GM23338 (cell line): ENCODE measurements at regions not wholly inside any gene's neighbourhood (a gene's known extent, or its start where the extent isn't known, plus 50 kb on each side); places are given as distances from the start of the nearest gene placed in this dataset.

Experiments used
- ATAC-seq: fragments of 200-7000 bp; cut with Tn5 transposase; 3 replicates; pipeline ENCODE4 v1.9.1; 2020
- DNase-seq: peaks from one replicate; pipeline ENCODE4 v3.0.0-alpha.2; 2015; ENCODE audit warnings: low spot score
- H2AFZ ChIP-seq: fragments of 200-600 bp; sonication (generic); 2 replicates; pipeline ENCODE4 v1.8.0; 2016; ENCODE audit warnings: antibody characterized with exemption, mild to moderate bottlenecking, moderate library complexity
- H3F3A ChIP-seq: fragments of 200-600 bp; sonication (generic); replicated peaks from 2 replicates; pipeline ENCODE4 v1.8.0; 2017; ENCODE audit warnings: antibody characterized with exemption, mixed run types, low read depth
- H3K27ac ChIP-seq: fragments of 200-600 bp; sonication (generic); 2 replicates; pipeline ENCODE4 v1.6.1; 2016; ENCODE audit warnings: low read depth
- H3K27me3 ChIP-seq: fragments of 200-600 bp; sonication (generic); 2 replicates; pipeline ENCODE4 v1.8.0; 2016; ENCODE audit warnings: mild to moderate bottlenecking, mixed run types, moderate library complexity; ENCODE audit not compliant: insufficient read depth
- H3K36me3 ChIP-seq: fragments of 200-600 bp; sonication (generic); 2 replicates; pipeline ENCODE4 v1.8.0; 2016; ENCODE audit warnings: mild to moderate bottlenecking; ENCODE audit not compliant: insufficient read depth
- H3K4me1 ChIP-seq: fragments of 200-600 bp; sonication (generic); 2 replicates; pipeline ENCODE4 v1.8.0; 2016; ENCODE audit warnings: mild to moderate bottlenecking, moderate library complexity; ENCODE audit not compliant: insufficient read depth
- H3K4me2 ChIP-seq: fragments of 200-600 bp; sonication (generic); 2 replicates; pipeline ENCODE4 v1.7.1; 2017; ENCODE audit warnings: mixed run types
- H3K4me3 ChIP-seq: fragments of 200-600 bp; sonication (generic); 2 replicates; pipeline ENCODE4 v1.6.1; 2016; ENCODE audit warnings: mixed run types
- H3K79me2 ChIP-seq: fragments of 200-600 bp; sonication (generic); replicated peaks from 2 replicates; pipeline ENCODE4 v1.8.0; 2017; ENCODE audit warnings: mild to moderate bottlenecking; ENCODE audit not compliant: insufficient read depth
- H3K9me2 ChIP-seq: fragments of 200-600 bp; sonication (generic); 2 replicates; pipeline ENCODE4 v1.8.0; 2017; ENCODE audit not compliant: insufficient read depth
- H4K20me1 ChIP-seq: fragments of 200-600 bp; sonication (generic); replicated peaks from 2 replicates; pipeline ENCODE4 v1.8.0; 2017; ENCODE audit warnings: mild to moderate bottlenecking; ENCODE audit not compliant: insufficient read depth
- H3K27ac Mint-ChIP-seq: 2 replicates; pipeline ENCODE4 v1.8.0; 2020; ENCODE audit warnings: inconsistent platforms, mild to moderate bottlenecking, moderate library complexity, mixed read lengths
- H3K27me3 Mint-ChIP-seq: 3 replicates; pipeline ENCODE4 v1.8.0; 2022; ENCODE audit warnings: low read depth, mild to moderate bottlenecking, moderate library complexity, mixed read lengths, inconsistent platforms; ENCODE audit not compliant: insufficient read depth, poor library complexity
- H3K36me3 Mint-ChIP-seq: 3 replicates; pipeline ENCODE4 v1.8.0; 2021; ENCODE audit warnings: low read depth, mild to moderate bottlenecking, inconsistent platforms, moderate library complexity, mixed read lengths
- H3K4me1 Mint-ChIP-seq: 3 replicates; pipeline ENCODE4 v1.8.0; 2020; ENCODE audit warnings: mild to moderate bottlenecking, inconsistent platforms, mixed read lengths
- H3K4me3 Mint-ChIP-seq: 3 replicates; pipeline ENCODE4 v1.8.0; 2021; ENCODE audit warnings: moderate library complexity, mild to moderate bottlenecking, inconsistent platforms, mixed read lengths
- H3K9me3 Mint-ChIP-seq: 3 replicates; pipeline ENCODE4 v1.8.0; 2020; ENCODE audit warnings: moderate library complexity, mild to moderate bottlenecking, inconsistent platforms, mixed read lengths
- CTCF ChIP-seq, 2 experiments: fragments of 200-600 bp in 1 of 2; sonication (generic) in 1 of 2; conservative IDR thresholded peaks; 2 replicates each; pipeline versions ENCODE4 v1.5.1 to v1.6.1; 2016 to 2017; ENCODE audit warnings: antibody characterized with exemption in 2 of 2, low read depth in 2 of 2, mild to moderate bottlenecking in 2 of 2, moderate library complexity in 1 of 2
- ETS1 ChIP-seq: IDR thresholded peaks from 2 replicates; pipeline ENCODE4 v1.6.1; 2016; ENCODE audit warnings: antibody characterized with exemption
- EZH2 ChIP-seq: fragments of 200-600 bp; sonication (generic); IDR thresholded peaks from one replicate; pipeline ENCODE4 v1.8.0; 2017; ENCODE audit warnings: antibody characterized with exemption, mild to moderate bottlenecking, low read depth; ENCODE audit not compliant: unreplicated experiment
- POLR2AphosphoS5 ChIP-seq: IDR thresholded peaks from 2 replicates; pipeline ENCODE4 v1.6.1; 2016; ENCODE audit warnings: antibody characterized with exemption, low read depth
- REST ChIP-seq: IDR thresholded peaks from one replicate; pipeline ENCODE4 v1.6.1; 2018; ENCODE audit warnings: antibody characterized with exemption; ENCODE audit not compliant: unreplicated experiment
- STAT1 ChIP-seq: IDR thresholded peaks from one replicate; pipeline ENCODE4 v1.6.1; 2016; ENCODE audit warnings: antibody characterized with exemption; ENCODE audit not compliant: unreplicated experiment
- ZNF114 ChIP-seq: fragments of 250-450 bp; sonication (Bioruptor Pico); IDR thresholded peaks from 2 replicates; pipeline ENCODE4 v1.5.0; 2020; ENCODE audit warnings: mild to moderate bottlenecking, moderate library complexity
- ZNF331 ChIP-seq: fragments of 250-450 bp; sonication (Bioruptor Pico); IDR thresholded peaks from 2 replicates; pipeline ENCODE4 v1.5.0; 2020; ENCODE audit warnings: low read depth, mild to moderate bottlenecking, moderate library complexity

- no peaks in the 10 kb centered on the region for H3K79me2 ChIP-seq
- DNase-seq: no peak
- no peak overlapping the region for H3K4me3 Mint-ChIP-seq
- no peaks in the 10 kb centered on the region for H3K36me3 ChIP-seq
- H3K4me3 ChIP-seq: no peak overlapping the region
- H3K4me1 ChIP-seq: no peaks in the 10 kb centered on the region
- H3K4me2 ChIP-seq: no peak overlapping the region
- peaks cover 4% of the 10 kb centered on the region; the same call in 1 of the 3 replicates for H3K4me1 Mint-ChIP-seq
- TF ChIP-seq EZH2 (no peak), ZNF114 (CRISPR knock-in tag) (no peak)
- H4K20me1 ChIP-seq: no peaks in the 10 kb centered on the region
- peaks cover 4% of the 10 kb centered on the region; the same call in 1 of the 2 replicates for H3K9me2 ChIP-seq
- H3K9me3 Mint-ChIP-seq: no peaks in the 10 kb centered on the region; the same call in 2 of the 3 replicates
- H3K27me3 Mint-ChIP-seq: no peaks in the 10 kb centered on the region
- H2AFZ ChIP-seq: no peak overlapping the region
- H3F3A ChIP-seq: no peaks in the 10 kb centered on the region
- no peaks in the 10 kb centered on the region for H3K27me3 ChIP-seq
- no peak overlapping the region for H3K27ac Mint-ChIP-seq
- ATAC-seq: no peak
- H3K36me3 Mint-ChIP-seq: no peaks in the 10 kb centered on the region
- no peak overlapping the region for H3K27ac ChIP-seq
Measured at GRCh38 chr5:57768745-57769144, 286.1 kb upstream of the ACTBL2 start.

- H3K36me3 ChIP-seq: no peaks in the 10 kb centered on the region
- no peaks in the 10 kb centered on the region for H3K4me1 ChIP-seq
- H3K36me3 Mint-ChIP-seq: no peaks in the 10 kb centered on the region
- peaks cover 4% of the 10 kb centered on the region; the same call in 1 of the 3 replicates for H3K9me3 Mint-ChIP-seq
- ATAC-seq (no peak), DNase-seq (no peak)
- H3K9me2 ChIP-seq: peaks cover 7% of the 10 kb centered on the region; the same call in 1 of the 2 replicates
- H3K27me3 ChIP-seq: no peaks in the 10 kb centered on the region
- no peak overlapping the region for H3K4me3 ChIP-seq
- H3K27me3 Mint-ChIP-seq: no peaks in the 10 kb centered on the region
- H3K4me1 Mint-ChIP-seq: no peaks in the 10 kb centered on the region
- H3K4me3 Mint-ChIP-seq: no peak overlapping the region
- TF ChIP-seq POLR2AphosphoS5: no peak
- TF ChIP-seq REST: no peak
- TF ChIP-seq ZNF331 (CRISPR knock-in tag): no peak
- no peak for TF ChIP-seq ETS1
- no peak for TF ChIP-seq CTCF (conservative IDR thresholded peaks at IDR 0.05; ENCODE audit: low read depth in 2 of 2)
- TF ChIP-seq STAT1: no peak
- no peak for TF ChIP-seq ZNF114 (CRISPR knock-in tag)
- no peaks in the 10 kb centered on the region for H3K79me2 ChIP-seq
- no peak overlapping the region for H2AFZ ChIP-seq
- no peaks in the 10 kb centered on the region for H3F3A ChIP-seq
- no peak overlapping the region for H3K27ac ChIP-seq
- no peaks in the 10 kb centered on the region for H4K20me1 ChIP-seq
- H3K27ac Mint-ChIP-seq: no peak overlapping the region
- H3K4me2 ChIP-seq: no peak overlapping the region
Measured at GRCh38 chr5:57764479-57765089, 282.0 kb upstream of the ACTBL2 start.
